HG03045 (cell line): ENCODE measurements at regions not wholly inside any gene's neighbourhood (a gene's known extent, or its start where the extent isn't known, plus 50 kb on each side); places are given as distances from the start of the nearest gene placed in this dataset.

Experiments used
- ATAC-seq: cut with Tn5 transposase; IDR thresholded peaks from one replicate; pipeline ENCODE4 v1.9.1; 2021; ENCODE audit warnings: mild to moderate bottlenecking, moderate library complexity; ENCODE audit not compliant: unreplicated experiment

- ATAC-seq = no peak
Measured at GRCh38 chr6:84525907-84526306, 238.5 kb downstream of the TBX18 start.

DNA sequence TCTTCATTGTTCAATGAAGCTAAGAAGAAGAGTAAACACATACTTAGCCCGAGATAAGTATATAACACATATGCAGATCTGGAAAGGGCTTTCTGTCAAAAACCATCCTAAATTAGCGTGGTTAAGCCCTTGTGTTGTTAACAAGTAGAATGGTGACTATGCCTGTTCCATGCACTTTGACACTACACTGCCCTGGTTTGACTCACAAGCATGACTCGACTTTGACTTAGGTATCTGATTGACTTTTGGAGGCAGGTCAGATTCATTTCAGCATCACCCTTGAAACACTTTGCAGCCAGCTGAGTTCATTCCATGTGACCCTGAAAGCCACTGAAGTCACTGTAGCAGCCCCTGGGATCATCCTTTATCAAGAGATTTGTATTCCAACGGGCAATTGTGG lies 239.8 kb downstream of the TBX18 start:
- ATAC-seq = no peak

DNA sequence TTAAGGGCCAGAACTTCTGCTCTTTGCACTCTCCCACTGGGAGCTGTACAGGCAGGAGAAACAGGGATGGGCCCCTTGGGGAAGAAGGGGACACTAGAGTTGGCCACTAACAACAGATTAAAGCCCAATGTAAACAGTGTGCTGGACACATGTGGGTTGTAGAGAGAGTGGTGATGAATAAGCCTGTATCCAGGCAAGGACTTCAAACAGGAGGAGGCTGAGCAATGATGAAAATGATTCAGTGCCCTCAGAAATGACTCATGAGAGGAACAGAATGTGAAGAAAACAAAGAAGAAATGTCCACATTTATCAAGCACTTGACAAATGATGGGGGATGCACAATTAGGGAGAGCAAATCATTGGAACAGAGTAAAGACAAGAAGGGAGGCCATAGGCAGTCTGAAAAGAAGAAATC lies 242.3 kb downstream of the TBX18 start:
- no peak for ATAC-seq

GRCh38 chr6:84521511-84521910 lies 242.9 kb downstream of the TBX18 start:
- no peak for ATAC-seq

- no peak for ATAC-seq
Measured at GRCh38 chr6:84517741-84518530, 246.5 kb downstream of the TBX18 start.

DNA sequence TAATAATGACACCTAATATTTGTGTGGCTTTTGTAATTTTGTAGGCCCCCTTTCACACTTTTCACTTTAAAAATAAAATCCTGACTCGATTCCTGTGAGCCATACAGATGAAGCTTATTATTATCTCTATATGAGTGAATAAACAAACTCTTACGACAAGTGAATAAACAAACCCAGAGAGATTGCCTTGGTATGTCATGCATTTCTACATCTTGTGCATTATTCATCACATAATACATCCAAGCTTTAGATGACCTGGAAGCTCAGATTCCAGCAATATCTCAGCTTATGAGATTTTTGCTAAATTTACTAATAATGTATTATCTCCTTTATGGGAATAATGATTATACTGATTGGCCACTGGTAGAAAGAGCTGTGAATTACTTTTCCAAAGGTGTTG lies 248.2 kb downstream of the TBX18 start:
- no peak for ATAC-seq

- ATAC-seq = no peak
Measured at GRCh38 chr6:84515067-84515466, 249.3 kb downstream of the TBX18 start.

GRCh38 chr6:84514089-84514971 lies 250.1 kb downstream of the TBX18 start:
- ATAC-seq = no peak

GRCh38 chr6:84512391-84512790 lies 252.0 kb downstream of the TBX18 start:
- no peak for ATAC-seq

GRCh38 chr6:84511929-84512328 lies 252.5 kb downstream of the TBX18 start:
- ATAC-seq = no peak

GRCh38 chr6:84508981-84509380 lies 255.4 kb downstream of the TBX18 start:
- no peak for ATAC-seq

- ATAC-seq = no peak
Measured at GRCh38 chr6:84508334-84508733, 256.1 kb downstream of the TBX18 start.

- no peak for ATAC-seq
Measured at GRCh38 chr6:84504025-84504424, 260.4 kb downstream of the TBX18 start.

- ATAC-seq = no peak
Measured at GRCh38 chr6:84501315-84501714, 263.1 kb downstream of the TBX18 start.

DNA sequence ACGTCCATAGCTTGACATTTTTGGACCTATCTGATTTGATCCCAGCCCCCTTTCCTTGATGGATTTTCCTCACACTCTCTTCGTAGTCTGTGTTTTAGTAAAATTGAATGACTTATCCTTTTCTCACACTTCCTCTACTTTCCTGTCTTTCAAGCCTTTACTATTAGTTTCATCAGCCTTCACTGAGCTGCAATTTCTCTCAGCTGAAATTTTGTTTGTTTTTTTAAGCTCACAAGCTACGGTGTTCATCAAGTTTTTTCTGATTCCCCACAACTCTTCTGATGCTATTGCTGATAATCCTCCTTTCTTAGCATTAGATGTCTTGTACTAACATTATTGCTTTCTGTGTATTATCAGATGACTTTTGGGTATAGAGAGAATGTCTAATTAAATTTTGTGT lies 263.7 kb downstream of the TBX18 start:
- no peak for ATAC-seq

DNA sequence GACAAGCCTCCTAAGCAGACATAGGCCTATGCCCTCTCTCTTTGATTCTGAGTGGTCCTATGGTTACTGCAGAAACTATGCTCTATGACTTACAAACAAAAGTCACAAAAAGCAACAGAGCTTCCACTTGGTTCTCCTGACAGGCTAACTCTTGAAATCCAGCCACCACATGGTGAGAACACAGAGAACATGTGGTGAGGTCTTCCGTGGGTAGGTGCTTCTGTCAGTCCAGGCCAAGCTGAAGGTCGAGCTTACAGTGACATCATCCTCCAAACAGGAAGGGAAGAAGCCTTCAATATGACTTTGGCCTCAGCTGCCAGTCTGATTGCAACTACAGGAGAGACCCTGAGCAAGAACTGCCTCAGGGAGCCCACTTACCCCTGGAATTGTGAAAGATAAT lies 265.5 kb downstream of the TBX18 start:
- ATAC-seq = no peak

DNA sequence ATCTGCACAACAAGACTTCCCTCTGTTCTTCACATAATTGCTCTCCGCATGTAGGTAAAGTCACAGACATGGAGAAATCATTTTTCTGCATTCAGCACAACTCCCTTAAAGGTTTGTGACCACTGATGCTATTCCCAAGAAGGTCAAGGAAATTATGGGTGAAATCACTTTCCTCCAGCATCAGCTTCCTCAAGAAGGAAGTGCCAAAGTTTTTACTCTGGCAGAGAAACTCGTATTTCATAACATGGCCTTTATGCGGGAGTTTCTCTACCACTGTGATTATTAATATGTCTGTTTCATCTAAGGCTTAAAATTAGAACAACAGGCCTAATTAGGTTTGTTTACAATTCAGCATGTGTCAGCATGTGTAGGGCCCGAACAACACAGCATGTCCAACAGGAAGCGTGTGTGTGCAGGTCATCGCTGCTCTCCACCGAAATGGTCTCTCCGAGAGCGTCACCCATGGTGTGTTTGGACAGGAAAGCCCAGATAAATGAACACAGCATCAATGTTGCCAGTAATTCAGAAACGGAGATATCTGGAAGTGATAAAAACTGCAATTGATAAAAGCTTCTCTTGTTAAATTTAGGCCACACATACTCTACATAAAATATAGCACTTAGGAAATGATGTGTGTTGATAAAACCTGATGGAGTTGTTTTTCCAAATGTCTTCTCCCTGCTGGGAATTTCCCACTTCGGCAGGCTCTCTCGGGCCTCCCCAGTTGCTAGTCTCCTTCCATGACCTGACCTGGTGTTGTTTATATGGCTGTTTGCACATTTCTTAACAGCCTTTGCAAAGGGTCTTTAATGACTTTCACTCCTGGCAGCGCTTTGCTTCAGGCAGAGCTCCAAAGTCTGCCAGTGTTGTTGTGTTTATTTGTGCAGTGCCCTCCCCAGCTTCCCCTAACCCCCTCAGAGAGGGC lies 265.1 kb upstream of the CEP162 start:
- ATAC-seq = no peak

DNA sequence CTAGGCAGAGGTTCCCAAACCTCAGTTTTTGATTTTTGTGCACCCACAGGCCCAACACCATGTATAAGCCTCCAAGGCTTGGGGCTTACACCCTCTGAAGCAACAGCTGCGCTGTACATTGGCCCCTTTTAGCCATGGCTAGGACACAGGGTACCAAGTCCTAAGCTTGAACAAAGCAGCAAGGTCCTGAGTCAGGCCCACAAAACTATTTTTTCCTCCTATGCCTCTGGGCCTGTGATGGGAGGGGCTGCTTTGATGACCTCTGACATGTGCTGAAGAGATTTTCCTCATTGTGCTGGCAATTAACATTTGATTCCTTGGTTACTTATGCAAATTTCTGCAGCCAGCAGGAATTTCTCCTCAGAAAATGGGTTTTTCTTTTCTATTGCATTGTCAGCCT lies 262.2 kb upstream of the CEP162 start:
- ATAC-seq = no peak

GRCh38 chr6:84486526-84486925 lies 259.1 kb upstream of the CEP162 start:
- no peak for ATAC-seq

DNA sequence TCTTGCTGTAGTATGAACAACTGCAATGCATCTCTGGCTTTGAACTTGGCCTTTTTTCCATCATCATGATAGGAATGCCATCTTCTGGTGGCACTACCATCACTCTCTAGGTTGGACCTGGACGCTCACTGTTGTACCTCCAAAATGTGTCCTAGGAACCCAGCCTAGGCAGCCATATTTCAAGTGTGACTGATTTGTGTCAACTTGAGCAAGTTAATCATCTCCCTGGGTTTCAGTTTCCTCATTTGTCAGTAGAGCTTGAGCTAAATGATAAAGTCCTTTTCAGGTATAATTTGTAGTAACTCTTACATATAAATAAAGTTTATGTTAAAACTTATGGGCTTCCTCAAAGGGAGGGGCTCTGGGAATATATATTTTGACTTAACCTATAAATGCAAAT lies 241.7 kb upstream of the CEP162 start:
- no peak for ATAC-seq

- no peak for ATAC-seq
Measured at GRCh38 chr6:84467296-84467695, 239.9 kb upstream of the CEP162 start.
